Right lobe of liver (tissue), 4 donors: ENCODE measurements at regions not wholly inside any gene's neighbourhood (a gene's known extent, or its start where the extent isn't known, plus 50 kb on each side); places are given as distances from the start of the nearest gene placed in this dataset.
"Not testable (repeated sequence)": the region's sequence is repeated elsewhere in the genome, so short reads cannot be mapped to it uniquely, and the experiment has no call there.

Source experiments
- POLR2A ChIP-seq: fragments of 450-650 bp; IDR thresholded peaks from one replicate; pipeline ENCODE4 v1.6.1; 2017; ENCODE audit warnings: antibody characterized with exemption, mild to moderate bottlenecking
- TF ChIP-seq, protein P1 (sequence below), 4 donors: fragments of 200-600 bp in 3 of 4; fragments of 450-650 bp in 1 of 4; IDR thresholded peaks; one replicate each; pipeline versions ENCODE4 v1.5.1 to v1.8.0; 2016 to 2022; ENCODE audit warnings: antibody characterized with exemption in 4 of 4, mild to moderate bottlenecking in 2 of 4
- donor health status: DM: no; HTN: no; CAD: no.
- donor health status: DM: no; HTN: no; CAD: no.
- donor health status: DM: no; HTN: yes; CAD: no.

DNA sequence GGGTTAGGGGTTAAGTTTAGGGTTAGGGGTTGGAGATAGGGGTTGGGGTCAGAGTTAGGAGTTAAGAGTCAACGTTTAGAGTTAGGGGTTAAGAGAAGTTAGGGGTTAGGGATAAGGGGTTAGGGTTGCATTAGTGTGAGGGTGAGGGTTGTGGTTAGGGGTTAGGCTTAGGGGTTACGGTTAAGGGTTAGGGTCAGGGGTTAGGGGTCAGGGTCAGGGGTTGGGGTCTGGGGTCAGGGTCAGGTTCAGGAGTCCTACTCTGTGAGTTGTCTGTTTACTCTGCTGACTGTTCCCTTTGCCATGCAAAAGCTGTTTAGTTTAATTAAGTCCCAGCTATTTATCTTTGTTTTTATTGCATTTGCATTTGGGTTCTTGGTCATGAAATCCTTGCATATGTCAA, 1267.3 kb downstream of the FOXD4L5 start:
- TF ChIP-seq, protein P1, sequence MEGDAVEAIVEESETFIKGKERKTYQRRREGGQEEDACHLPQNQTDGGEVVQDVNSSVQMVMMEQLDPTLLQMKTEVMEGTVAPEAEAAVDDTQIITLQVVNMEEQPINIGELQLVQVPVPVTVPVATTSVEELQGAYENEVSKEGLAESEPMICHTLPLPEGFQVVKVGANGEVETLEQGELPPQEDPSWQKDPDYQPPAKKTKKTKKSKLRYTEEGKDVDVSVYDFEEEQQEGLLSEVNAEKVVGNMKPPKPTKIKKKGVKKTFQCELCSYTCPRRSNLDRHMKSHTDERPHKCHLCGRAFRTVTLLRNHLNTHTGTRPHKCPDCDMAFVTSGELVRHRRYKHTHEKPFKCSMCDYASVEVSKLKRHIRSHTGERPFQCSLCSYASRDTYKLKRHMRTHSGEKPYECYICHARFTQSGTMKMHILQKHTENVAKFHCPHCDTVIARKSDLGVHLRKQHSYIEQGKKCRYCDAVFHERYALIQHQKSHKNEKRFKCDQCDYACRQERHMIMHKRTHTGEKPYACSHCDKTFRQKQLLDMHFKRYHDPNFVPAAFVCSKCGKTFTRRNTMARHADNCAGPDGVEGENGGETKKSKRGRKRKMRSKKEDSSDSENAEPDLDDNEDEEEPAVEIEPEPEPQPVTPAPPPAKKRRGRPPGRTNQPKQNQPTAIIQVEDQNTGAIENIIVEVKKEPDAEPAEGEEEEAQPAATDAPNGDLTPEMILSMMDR (IDR thresholded peaks at IDR 0.05): not testable (repeated sequence)
- not testable (repeated sequence) for TF ChIP-seq POLR2A
